Sigmoid colon (tissue), 6 donors: ENCODE measurements at regions not wholly inside any gene's neighbourhood (a gene's known extent, or its start where the extent isn't known, plus 50 kb on each side); places are given as distances from the start of the nearest gene placed in this dataset.

Source experiments
- DNase-seq: peaks from one replicate; pipeline ENCODE4 v3.0.0-alpha.2; 2019
- H3K27ac ChIP-seq, 4 donors: fragments of 200-600 bp; sonication (generic); one replicate each; pipeline ENCODE4 v1.5.1; 2016 to 2019; ENCODE audit warnings: mild to moderate bottlenecking in 1 of 4
- H3K27me3 ChIP-seq, 3 donors: fragments of 200-600 bp; sonication (generic); one replicate each; pipeline ENCODE4 v1.5.1; 2019; ENCODE audit warnings: mild to moderate bottlenecking in 1 of 3
- H3K36me3 ChIP-seq, 4 donors: fragments of 200-600 bp; sonication (generic); one replicate each; pipeline ENCODE4 v1.5.1; 2016 to 2019
- H3K4me1 ChIP-seq, 4 donors: fragments of 200-600 bp; sonication (generic); one replicate each; pipeline ENCODE4 v1.5.1; 2017 to 2019
- H3K4me3 ChIP-seq, 4 donors: fragments of 200-600 bp; sonication (generic); one replicate each; pipeline ENCODE4 v1.5.1; 2017 to 2019; ENCODE audit warnings: mild to moderate bottlenecking in 2 of 4, moderate library complexity in 1 of 4
- H3K9me3 ChIP-seq, 4 donors: fragments of 200-600 bp in 3 of 4; sonication (generic) in 3 of 4; one replicate each; pipeline versions ENCODE4 v1.5.1 to v1.6.1; 2013 to 2019
- EP300 ChIP-seq, 4 donors: sonication (generic); formaldehyde crosslinking; IDR thresholded peaks; one replicate each; pipeline ENCODE4 v1.6.1; 2017; ENCODE audit warnings: antibody characterized with exemption in 4 of 4
- POLR2A ChIP-seq, 2 donors: fragments of 450-650 bp; IDR thresholded peaks; one replicate each; pipeline ENCODE4 v1.6.1; 2016; ENCODE audit warnings: antibody characterized with exemption in 2 of 2, mild to moderate bottlenecking in 2 of 2, moderate library complexity in 2 of 2
- POLR2AphosphoS5 ChIP-seq, 4 donors: sonication (generic); formaldehyde crosslinking; IDR thresholded peaks; one replicate each; pipeline ENCODE4 v1.6.1; 2017; ENCODE audit warnings: antibody characterized with exemption in 4 of 4
- WGBS, 2 donors: extraction: QIAGEN DNeasy Blood & Tissue Kit; methylation state at CpG; one replicate each; pipeline ENCODE4 v1.1.7; 2013; 5-methylcytosine and 5-hydroxymethylcytosine counted together
- intact Hi-C: fragments of 100-400 bp; cut with DNase I; formaldehyde crosslinking; loops from one replicate; pipeline ENCODE4 v1.15.1; 2023
- TF ChIP-seq, protein P1 (sequence below), 4 experiments: fragments of 450-650 bp in 3 of 4; fragments of 200-600 bp in 1 of 4; IDR thresholded peaks; one replicate each; pipeline ENCODE4 v1.5.1; 2016 to 2019; ENCODE audit warnings: antibody characterized with exemption in 4 of 4, mild to moderate bottlenecking in 3 of 4, moderate library complexity in 2 of 4
- donor health status: healthy with polysubstance abuse.
- donor health status: healthy.

DNA sequence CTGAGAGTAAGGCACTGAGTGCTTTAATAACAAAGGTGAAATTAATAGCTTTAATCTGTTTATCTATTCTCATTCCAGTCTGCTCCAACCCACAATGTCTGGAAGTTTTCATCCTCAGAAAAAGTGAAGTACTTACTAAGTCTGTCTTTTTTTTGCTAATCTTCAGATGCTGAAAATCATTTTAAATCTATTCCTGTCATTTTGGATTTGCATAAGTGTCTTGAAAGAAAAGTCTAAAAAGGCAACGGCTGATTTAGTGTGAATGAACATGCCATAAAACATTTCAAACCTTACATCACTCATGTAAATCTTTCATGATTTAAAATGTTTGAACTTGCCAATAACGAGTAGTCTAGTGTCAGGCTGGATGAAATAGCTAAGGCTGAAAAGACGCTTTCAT is 685.6 kb downstream of the RPS29 start:
- WGBS, 2 donors, result 60 to 65% methylated on average over 3 of the region's 3 CpGs
- Histone ChIP-seq H3K27me3 (no peaks in the 10 kb centered on the region), H3K4me3 (no peak overlapping the region), H3K4me1 (peaks cover 0 to 5% (median 0%) of the 10 kb centered on the region in 4 donors), H3K9me3 (no peaks in the 10 kb centered on the region), H3K27ac (no peak overlapping the region), H3K36me3 (no peaks in the 10 kb centered on the region)
- no peak for DNase-seq
- intact Hi-C loops, result no loop called here
- TF ChIP-seq, protein P1, sequence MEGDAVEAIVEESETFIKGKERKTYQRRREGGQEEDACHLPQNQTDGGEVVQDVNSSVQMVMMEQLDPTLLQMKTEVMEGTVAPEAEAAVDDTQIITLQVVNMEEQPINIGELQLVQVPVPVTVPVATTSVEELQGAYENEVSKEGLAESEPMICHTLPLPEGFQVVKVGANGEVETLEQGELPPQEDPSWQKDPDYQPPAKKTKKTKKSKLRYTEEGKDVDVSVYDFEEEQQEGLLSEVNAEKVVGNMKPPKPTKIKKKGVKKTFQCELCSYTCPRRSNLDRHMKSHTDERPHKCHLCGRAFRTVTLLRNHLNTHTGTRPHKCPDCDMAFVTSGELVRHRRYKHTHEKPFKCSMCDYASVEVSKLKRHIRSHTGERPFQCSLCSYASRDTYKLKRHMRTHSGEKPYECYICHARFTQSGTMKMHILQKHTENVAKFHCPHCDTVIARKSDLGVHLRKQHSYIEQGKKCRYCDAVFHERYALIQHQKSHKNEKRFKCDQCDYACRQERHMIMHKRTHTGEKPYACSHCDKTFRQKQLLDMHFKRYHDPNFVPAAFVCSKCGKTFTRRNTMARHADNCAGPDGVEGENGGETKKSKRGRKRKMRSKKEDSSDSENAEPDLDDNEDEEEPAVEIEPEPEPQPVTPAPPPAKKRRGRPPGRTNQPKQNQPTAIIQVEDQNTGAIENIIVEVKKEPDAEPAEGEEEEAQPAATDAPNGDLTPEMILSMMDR (IDR thresholded peaks at IDR 0.05), result no peak
- TF ChIP-seq EP300 (IDR thresholded peaks at IDR 0.05) (no peak), POLR2AphosphoS5 (IDR thresholded peaks at IDR 0.05) (no peak), POLR2A (IDR thresholded peaks at IDR 0.05) (no peak)

DNA sequence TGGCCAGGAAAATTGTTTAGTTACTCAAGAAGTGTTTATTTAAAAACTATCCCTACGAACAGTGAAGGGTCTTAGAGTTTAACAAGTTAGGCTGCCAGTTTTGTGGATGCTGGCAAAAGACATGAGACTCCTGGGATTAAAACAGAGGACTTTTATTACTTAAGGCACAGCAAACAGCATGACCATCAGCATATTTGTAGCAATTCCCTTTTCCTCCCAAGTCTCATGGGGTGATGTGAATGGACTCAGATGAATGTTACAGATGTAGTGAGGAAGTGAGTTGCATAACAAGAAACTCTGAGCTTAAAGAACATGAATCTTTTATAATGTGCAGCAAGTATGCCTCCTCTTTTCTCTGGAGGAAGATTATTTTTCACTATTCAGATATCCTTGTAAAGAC is 695.8 kb downstream of the RPS29 start:
- TF ChIP-seq EP300 (IDR thresholded peaks at IDR 0.05), result no peak
- no peak for TF ChIP-seq POLR2AphosphoS5 (IDR thresholded peaks at IDR 0.05)
- no peak for TF ChIP-seq POLR2A (IDR thresholded peaks at IDR 0.05)
- TF ChIP-seq, protein P1 (IDR thresholded peaks at IDR 0.05), result no peak
- WGBS, 2 donors, result 59 to 61% methylated on average over 1 of the region's 1 CpG
- no peak for DNase-seq
- Histone ChIP-seq H3K36me3 (no peaks in the 10 kb centered on the region), H3K4me3 (no peak overlapping the region), H3K4me1 (no peaks in the 10 kb centered on the region), H3K27ac (no peak overlapping the region), H3K9me3 (no peaks in the 10 kb centered on the region), H3K27me3 (no peaks in the 10 kb centered on the region)
- intact Hi-C loops, result no loop called here

DNA sequence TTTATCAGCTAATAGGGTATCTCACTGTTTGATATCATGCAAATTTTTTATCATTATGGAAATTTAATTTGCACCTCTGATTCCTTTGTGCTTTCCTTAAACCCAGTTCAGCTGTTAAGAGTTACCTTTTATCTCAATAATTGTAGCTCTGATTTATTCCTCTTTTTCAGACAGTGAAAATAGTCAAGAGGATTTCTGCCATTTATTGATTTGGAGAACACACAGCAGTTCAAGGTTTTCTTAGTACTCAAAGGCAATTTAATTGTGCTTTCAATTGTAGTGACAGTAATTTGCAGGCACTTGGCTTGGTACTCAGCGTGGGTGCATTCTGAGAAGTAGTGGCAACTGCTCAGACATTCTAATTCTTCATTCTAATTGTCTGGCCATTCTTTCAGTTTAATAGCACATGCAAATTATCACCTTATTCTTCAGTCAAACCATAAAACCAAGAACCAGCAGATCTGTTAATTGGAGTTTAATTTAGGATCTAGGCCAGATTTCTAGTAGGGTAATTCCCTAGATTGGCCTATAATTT is 709.3 kb downstream of the RPS29 start:
- Histone ChIP-seq H3K4me1 (no peaks in the 10 kb centered on the region), H3K36me3 (no peaks in the 10 kb centered on the region), H3K4me3 (no peak overlapping the region), H3K27ac (no peak overlapping the region), H3K27me3 (no peaks in the 10 kb centered on the region), H3K9me3 (no peaks in the 10 kb centered on the region)
- no peak for DNase-seq
- TF ChIP-seq EP300 (IDR thresholded peaks at IDR 0.05) (no peak), POLR2A (IDR thresholded peaks at IDR 0.05) (no peak), POLR2AphosphoS5 (IDR thresholded peaks at IDR 0.05) (no peak)
- TF ChIP-seq, protein P1 (IDR thresholded peaks at IDR 0.05), result no peak
- intact Hi-C loops, result no loop called here
- WGBS, 2 donors, result 55 to 56% methylated on average over 1 of the region's 1 CpG

- H3K36me3 ChIP-seq, result no peaks in the 10 kb centered on the region
- no peaks in the 10 kb centered on the region for H3K4me1 ChIP-seq
- no peak overlapping the region for H3K4me3 ChIP-seq
- no peaks in the 10 kb centered on the region for H3K9me3 ChIP-seq
- WGBS, 2 donors, result 73 to 74% methylated on average over 2 of the region's 2 CpGs
- intact Hi-C loops, result no loop called here
- no peak overlapping the region for H3K27ac ChIP-seq
- no peak for TF ChIP-seq POLR2A (IDR thresholded peaks at IDR 0.05)
- TF ChIP-seq POLR2AphosphoS5 (IDR thresholded peaks at IDR 0.05), result no peak
- no peak for TF ChIP-seq EP300 (IDR thresholded peaks at IDR 0.05)
- TF ChIP-seq, protein P1 (IDR thresholded peaks at IDR 0.05), result no peak
- DNase-seq, result no peak
- H3K27me3 ChIP-seq, result no peaks in the 10 kb centered on the region
Observed at GRCh38 chr14:48874711-48875110, 711.5 kb downstream of the RPS29 start.

GRCh38 chr14:48857366-48857765 is 728.8 kb downstream of the RPS29 start:
- intact Hi-C loops, result no loop called here
- no peaks in the 10 kb centered on the region for H3K4me1 ChIP-seq
- no peak overlapping the region for H3K4me3 ChIP-seq
- H3K27ac ChIP-seq, result no peak overlapping the region
- H3K27me3 ChIP-seq, result no peaks in the 10 kb centered on the region
- DNase-seq, result no peak
- H3K9me3 ChIP-seq, result no peaks in the 10 kb centered on the region
- 43 to 66% methylated on average over 2 of the region's 2 CpGs for WGBS, 2 donors
- TF ChIP-seq, protein P1 (IDR thresholded peaks at IDR 0.05), result no peak
- no peak for TF ChIP-seq EP300 (IDR thresholded peaks at IDR 0.05)
- TF ChIP-seq POLR2AphosphoS5 (IDR thresholded peaks at IDR 0.05), result no peak
- H3K36me3 ChIP-seq, result no peaks in the 10 kb centered on the region
